Uterus (tissue), 2 donors: ENCODE measurements at regions not wholly inside any gene's neighbourhood (a gene's known extent, or its start where the extent isn't known, plus 50 kb on each side); places are given as distances from the start of the nearest gene placed in this dataset.

Experiments
- CTCF ChIP-seq, 4 experiments: fragments of 200-600 bp in 2 of 4; fragments of 450-650 bp in 2 of 4; sonication (generic) in 2 of 4; IDR thresholded peaks; one replicate each; pipeline ENCODE4 v1.5.1; 2016 to 2019; ENCODE audit warnings: antibody characterized with exemption in 4 of 4, mild to moderate bottlenecking in 2 of 4, moderate library complexity in 1 of 4
- POLR2A ChIP-seq, 2 donors: fragments of 450-650 bp; IDR thresholded peaks; one replicate each; pipeline ENCODE4 v1.6.1; 2016; ENCODE audit warnings: antibody characterized with exemption in 2 of 2, mild to moderate bottlenecking in 1 of 2, moderate library complexity in 1 of 2

- TF ChIP-seq POLR2A (IDR thresholded peaks at IDR 0.05) (no peak), CTCF (IDR thresholded peaks at IDR 0.05) (no peak)
These were observed 804.4 kb upstream of the CELF2 start for GRCh38 chr10:10213237-10213636.
